ENCODE measurements at regions not wholly inside any gene's neighbourhood (a gene's known extent, or its start where the extent isn't known, plus 50 kb on each side); places are given as distances from the start of the nearest gene placed in this dataset.

GRCh38 chr20:17808782-17809181 is 109.0 kb downstream of the BANF2 start:
- POLR2A ChIA-PET: no interaction called here
- H3K4me3 ChIP-seq (ENCODE audit: low read depth, low read length): no peak overlapping the region
- no peak overlapping the region for H3K27ac ChIP-seq (ENCODE audit: extremely low read depth, low read depth, low read length)
- no peaks in the 10 kb centered on the region for H3K9me3 ChIP-seq (ENCODE audit: control insufficient read depth, insufficient read depth, low read depth, low read length)
- H3K36me3 ChIP-seq (ENCODE audit: control insufficient read depth in 2 of 2, insufficient read depth in 1 of 2, low read length in 2 of 2): no peaks in the 10 kb centered on the region
- CTCF ChIA-PET: no interaction called here
- TF ChIP-seq KLF1 (tag by site-specific recombination; IDR thresholded peaks at IDR 0.05) (no peak), KLF9 (tag by site-specific recombination; IDR thresholded peaks at IDR 0.05; ENCODE audit: low read depth) (no peak), GLIS2 (tag by site-specific recombination; IDR thresholded peaks at IDR 0.05) (no peak), ZBTB44 (tag by site-specific recombination; IDR thresholded peaks at IDR 0.05) (no peak), ZNF24 (tag by site-specific recombination; IDR thresholded peaks at IDR 0.05) (no peak), ZNF280D (tag by site-specific recombination; IDR thresholded peaks at IDR 0.05) (no peak), ZNF184 (tag by site-specific recombination; IDR thresholded peaks at IDR 0.05) (no peak), ZNF529 (tag by site-specific recombination; IDR thresholded peaks at IDR 0.05; ENCODE audit: insufficient replicate concordance) (no peak)
- no peaks in the 10 kb centered on the region for H3K4me1 ChIP-seq (ENCODE audit: control insufficient read depth, insufficient read depth, low read length)

- TF ChIP-seq ZNF248 (tag by site-specific recombination; IDR thresholded peaks at IDR 0.05) (no peak), WT1 (tag by site-specific recombination; IDR thresholded peaks at IDR 0.05) (no peak)
- H3K4me1 ChIP-seq (ENCODE audit: control insufficient read depth, insufficient read depth, low read length): no peaks in the 10 kb centered on the region
- CTCF ChIA-PET: no interaction called here
- H3K36me3 ChIP-seq (ENCODE audit: control insufficient read depth in 2 of 2, insufficient read depth in 1 of 2, low read length in 2 of 2): no peaks in the 10 kb centered on the region
- H3K9me3 ChIP-seq (ENCODE audit: control insufficient read depth, insufficient read depth, low read depth, low read length): no peaks in the 10 kb centered on the region
- no peak overlapping the region for H3K4me3 ChIP-seq (ENCODE audit: low read depth, low read length)
- no peak overlapping the region for H3K27ac ChIP-seq (ENCODE audit: extremely low read depth, low read depth, low read length)
- POLR2A ChIA-PET: no interaction called here
These were observed 108.6 kb downstream of the BANF2 start for GRCh38 chr20:17808357-17808756.

- CTCF ChIA-PET: no interaction called here
- Histone ChIP-seq H3K4me1 (ENCODE audit: control insufficient read depth, insufficient read depth, low read length) (no peaks in the 10 kb centered on the region), H3K36me3 (ENCODE audit: control insufficient read depth in 2 of 2, insufficient read depth in 1 of 2, low read length in 2 of 2) (no peaks in the 10 kb centered on the region), H3K9me3 (ENCODE audit: control insufficient read depth, insufficient read depth, low read depth, low read length) (no peaks in the 10 kb centered on the region), H3K4me3 (ENCODE audit: low read depth, low read length) (no peak overlapping the region), H3K27ac (ENCODE audit: extremely low read depth, low read depth, low read length) (no peak overlapping the region)
- POLR2A ChIA-PET: no interaction called here
- TF ChIP-seq ZNF596 (tag by site-specific recombination; IDR thresholded peaks at IDR 0.05) (no peak), ZNF548 (tag by site-specific recombination; IDR thresholded peaks at IDR 0.05) (no peak), ZNF629 (tag by site-specific recombination; IDR thresholded peaks at IDR 0.05) (no peak), ZSCAN4 (tag by site-specific recombination; IDR thresholded peaks at IDR 0.05) (no peak), MEIS1 (CRISPR knock-in tag; IDR thresholded peaks at IDR 0.05; ENCODE audit: borderline replicate concordance) (no peak), ZNF140 (tag by site-specific recombination; IDR thresholded peaks at IDR 0.05) (no peak), ZNF621 (tag by site-specific recombination; IDR thresholded peaks at IDR 0.05) (no peak), ZNF121 (tag by site-specific recombination; IDR thresholded peaks at IDR 0.05) (no peak), ZNF174 (tag by site-specific recombination; IDR thresholded peaks at IDR 0.05) (no peak), REST (tag by site-specific recombination; IDR thresholded peaks at IDR 0.05) (no peak), ZNF157 (tag by site-specific recombination; IDR thresholded peaks at IDR 0.05) (no peak), KLF16 (tag by site-specific recombination; IDR thresholded peaks at IDR 0.05) (no peak), YY1 (tag by site-specific recombination; IDR thresholded peaks at IDR 0.05) (no peak)
These were observed 107.9 kb downstream of the BANF2 start for GRCh38 chr20:17807651-17808050.

All from HEK293 (cell line).